ENCODE measurements at regions not wholly inside any gene's neighbourhood (a gene's known extent, or its start where the extent isn't known, plus 50 kb on each side); places are given as distances from the start of the nearest gene placed in this dataset.

DNA sequence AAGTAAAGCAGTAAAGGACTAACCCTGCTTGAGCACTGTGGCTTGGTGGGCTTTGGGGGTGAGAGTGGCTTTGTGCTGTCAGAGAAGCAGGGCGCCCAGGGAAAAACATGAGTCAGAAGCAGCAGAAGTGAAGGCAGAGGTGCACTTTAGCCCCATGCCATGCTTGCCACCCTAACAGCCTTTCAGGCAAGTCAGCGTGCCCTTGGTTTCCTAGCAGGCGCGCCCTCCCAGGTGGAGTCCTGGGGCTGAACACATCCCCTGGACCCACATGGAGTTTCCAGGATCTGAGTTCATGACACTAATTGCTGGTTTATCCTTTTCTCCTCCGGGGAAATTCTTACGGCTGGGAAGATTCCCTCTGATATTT is 106.6 kb downstream of the TLR5 start:
- TF ChIP-seq, protein P1, sequence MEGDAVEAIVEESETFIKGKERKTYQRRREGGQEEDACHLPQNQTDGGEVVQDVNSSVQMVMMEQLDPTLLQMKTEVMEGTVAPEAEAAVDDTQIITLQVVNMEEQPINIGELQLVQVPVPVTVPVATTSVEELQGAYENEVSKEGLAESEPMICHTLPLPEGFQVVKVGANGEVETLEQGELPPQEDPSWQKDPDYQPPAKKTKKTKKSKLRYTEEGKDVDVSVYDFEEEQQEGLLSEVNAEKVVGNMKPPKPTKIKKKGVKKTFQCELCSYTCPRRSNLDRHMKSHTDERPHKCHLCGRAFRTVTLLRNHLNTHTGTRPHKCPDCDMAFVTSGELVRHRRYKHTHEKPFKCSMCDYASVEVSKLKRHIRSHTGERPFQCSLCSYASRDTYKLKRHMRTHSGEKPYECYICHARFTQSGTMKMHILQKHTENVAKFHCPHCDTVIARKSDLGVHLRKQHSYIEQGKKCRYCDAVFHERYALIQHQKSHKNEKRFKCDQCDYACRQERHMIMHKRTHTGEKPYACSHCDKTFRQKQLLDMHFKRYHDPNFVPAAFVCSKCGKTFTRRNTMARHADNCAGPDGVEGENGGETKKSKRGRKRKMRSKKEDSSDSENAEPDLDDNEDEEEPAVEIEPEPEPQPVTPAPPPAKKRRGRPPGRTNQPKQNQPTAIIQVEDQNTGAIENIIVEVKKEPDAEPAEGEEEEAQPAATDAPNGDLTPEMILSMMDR (IDR thresholded peaks at IDR 0.05; ENCODE audit: insufficient read depth, low read depth, low read length), result no peak
- no peak for DNase-seq (ENCODE audit: low read depth)
- no peak overlapping the region for H3K4me3 ChIP-seq (ENCODE audit: low read depth, low read length)

DNA sequence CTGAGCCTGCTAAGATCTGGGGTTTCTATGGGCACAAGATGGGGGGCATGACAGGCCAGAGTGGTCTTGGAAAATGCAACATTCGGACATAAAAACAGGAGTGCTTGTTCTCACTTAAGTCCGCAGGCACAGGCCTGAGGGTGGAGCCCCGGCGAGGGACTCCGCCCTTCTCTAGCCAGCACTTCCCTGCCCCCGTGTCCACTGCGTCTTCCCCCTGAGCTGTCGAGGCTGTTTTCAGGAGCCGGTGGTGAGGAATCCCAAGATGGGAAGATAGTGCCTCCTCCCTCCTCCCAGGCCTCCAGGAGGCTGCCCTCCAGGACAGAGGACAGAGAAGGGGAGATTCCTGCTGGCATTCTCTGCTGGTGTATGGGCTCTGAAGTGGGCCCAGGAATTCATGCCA is 105.2 kb downstream of the TLR5 start:
- DNase-seq (ENCODE audit: low read depth), result no peak
- H3K4me3 ChIP-seq (ENCODE audit: low read depth, low read length), result no peak overlapping the region
- TF ChIP-seq, protein P1 (IDR thresholded peaks at IDR 0.05; ENCODE audit: insufficient read depth, low read depth, low read length), result no peak

DNA sequence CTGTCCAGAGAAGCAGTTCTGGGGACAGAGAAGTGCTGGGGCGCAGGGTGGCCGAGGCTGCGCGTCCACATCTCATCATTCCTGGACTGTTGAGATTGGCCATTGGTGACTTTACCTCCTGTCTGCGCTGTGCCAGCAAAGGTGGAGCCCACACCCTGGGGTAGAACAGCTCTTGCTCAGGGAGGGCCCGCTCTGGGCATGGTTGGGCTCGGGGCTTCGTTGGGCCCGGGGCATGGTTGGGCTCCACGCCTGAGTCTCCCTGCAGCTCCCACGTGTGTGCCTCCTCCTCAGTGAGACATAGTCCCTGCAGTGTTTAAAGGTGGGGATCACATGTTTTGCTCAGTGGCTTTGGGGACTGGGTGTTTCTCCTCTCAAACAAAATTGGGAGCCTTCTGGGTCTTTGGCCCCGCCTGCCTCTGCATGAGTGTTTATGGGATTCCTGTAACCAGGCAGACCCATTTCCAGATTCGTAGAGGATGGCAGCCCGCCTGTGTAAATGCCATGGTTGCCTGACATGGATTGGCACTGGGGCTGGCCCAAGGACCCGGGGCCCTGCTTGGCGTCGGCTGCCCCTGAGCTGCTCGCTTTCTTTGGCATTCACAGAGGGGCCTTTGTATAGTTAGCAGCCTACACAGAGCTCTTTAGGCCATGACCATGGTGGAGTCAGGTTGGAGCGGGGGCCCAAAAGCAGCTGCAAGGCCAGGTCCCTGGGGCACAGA is 104.6 kb downstream of the TLR5 start:
- H3K4me3 ChIP-seq (ENCODE audit: low read depth, low read length), result no peak overlapping the region
- TF ChIP-seq, protein P1 (IDR thresholded peaks at IDR 0.05; ENCODE audit: insufficient read depth, low read depth, low read length), result no peak
- no peak for DNase-seq (ENCODE audit: low read depth)

DNA sequence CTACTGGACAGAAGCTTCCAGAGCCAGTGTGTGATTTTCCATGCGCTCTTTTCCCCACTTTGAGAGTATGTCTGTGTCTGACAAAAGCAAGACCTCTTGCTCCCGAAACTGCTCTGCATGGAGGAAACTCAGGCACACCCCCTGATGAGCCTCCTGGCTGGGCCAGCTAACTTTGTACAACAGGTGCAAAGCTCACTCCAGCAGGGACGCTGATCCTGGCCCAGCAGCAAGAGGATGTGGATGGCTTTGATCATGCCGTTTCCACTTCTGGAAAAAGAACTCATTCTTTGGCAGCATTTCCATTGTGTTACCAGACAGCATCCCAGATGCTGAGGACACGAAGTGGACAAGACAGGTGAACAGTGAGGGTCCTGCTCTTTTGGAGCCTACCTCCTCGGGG is 103.1 kb downstream of the TLR5 start:
- TF ChIP-seq, protein P1 (IDR thresholded peaks at IDR 0.05; ENCODE audit: insufficient read depth, low read depth, low read length), result no peak
- no peak for DNase-seq (ENCODE audit: low read depth)
- no peak overlapping the region for H3K4me3 ChIP-seq (ENCODE audit: low read depth, low read length)

DNA sequence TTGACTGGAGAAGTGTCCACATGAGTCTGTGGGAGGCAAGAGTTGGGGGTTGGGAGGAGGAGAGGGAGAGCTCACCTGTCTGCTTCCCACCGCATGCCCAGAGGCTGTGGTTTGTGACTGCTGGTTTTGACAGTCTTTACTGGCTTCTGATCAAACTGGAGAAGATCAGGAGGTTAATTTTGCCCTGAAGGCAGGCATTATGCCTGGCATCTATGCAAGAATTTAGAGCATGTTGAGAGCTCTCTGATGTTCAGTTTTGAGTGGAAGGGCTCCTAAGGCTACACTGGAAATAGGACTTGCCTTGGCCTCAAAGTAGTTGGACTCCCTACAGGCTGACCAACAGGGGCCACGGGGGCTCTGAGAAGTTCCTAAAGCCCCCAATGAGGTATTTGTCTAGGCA is 101.6 kb downstream of the TLR5 start:
- H3K4me3 ChIP-seq (ENCODE audit: low read depth, low read length), result no peak overlapping the region
- TF ChIP-seq, protein P1 (IDR thresholded peaks at IDR 0.05; ENCODE audit: insufficient read depth, low read depth, low read length), result no peak
- DNase-seq (ENCODE audit: low read depth), result no peak

DNA sequence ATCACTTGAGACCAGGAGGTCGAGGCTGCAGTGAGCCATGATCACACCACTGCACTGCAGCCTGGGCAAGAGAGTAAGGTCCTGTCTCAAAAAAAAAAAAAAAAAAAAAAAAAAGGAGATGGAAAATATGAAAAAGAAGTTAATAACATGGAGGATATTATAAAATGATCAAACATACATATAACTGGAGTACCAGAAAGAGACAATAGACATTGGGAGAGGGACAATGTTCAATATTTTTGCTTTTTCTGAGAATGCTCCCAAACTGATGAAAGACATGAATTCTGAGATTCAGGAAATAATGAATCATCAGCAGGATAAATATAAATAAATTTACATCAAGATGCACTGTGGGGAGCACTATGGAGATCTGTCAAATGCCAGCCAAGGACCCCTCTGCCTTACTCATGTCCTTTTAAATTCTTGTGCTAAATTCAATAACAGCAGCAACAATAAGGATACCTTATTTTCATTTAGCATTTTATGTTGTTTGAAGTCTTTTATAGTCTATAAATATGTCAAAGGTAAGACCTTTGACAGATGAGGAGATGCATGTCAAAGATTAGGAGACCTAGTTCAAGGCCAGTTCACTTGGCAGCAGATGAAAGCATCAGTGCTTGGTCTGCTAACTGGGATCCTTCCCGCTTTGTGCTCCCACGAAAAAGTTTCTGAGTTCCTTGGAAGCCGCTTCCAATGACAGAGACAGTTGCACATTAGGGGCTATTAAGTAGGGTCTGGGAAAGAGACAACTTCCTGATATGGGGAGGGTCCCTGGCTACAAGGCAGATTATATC is 97.7 kb downstream of the TLR5 start:
- no peak for DNase-seq (ENCODE audit: low read depth)
- H3K4me3 ChIP-seq (ENCODE audit: low read depth, low read length), result no peak overlapping the region
- TF ChIP-seq, protein P1 (IDR thresholded peaks at IDR 0.05; ENCODE audit: insufficient read depth, low read depth, low read length), result no peak
